Ovary (tissue), 7 donors: ENCODE measurements at regions not wholly inside any gene's neighbourhood (a gene's known extent, or its start where the extent isn't known, plus 50 kb on each side); places are given as distances from the start of the nearest gene placed in this dataset.

Source experiments
- DNase-seq, 5 donors: peaks; one replicate each; pipeline ENCODE4 v3.0.0-alpha.2; 2019 to 2020
- H3K27ac ChIP-seq, 2 donors: fragments of 200-600 bp; one replicate each; pipeline versions ENCODE4 v1.5.1 to v1.8.0; 2019 to 2022
- H3K27me3 ChIP-seq: fragments of 200-600 bp; one replicate; pipeline ENCODE4 v1.8.0; 2022
- H3K36me3 ChIP-seq: fragments of 200-600 bp; sonication (generic); one replicate; pipeline ENCODE4 v1.5.1; 2019
- H3K4me1 ChIP-seq: one replicate; pipeline ENCODE4 v1.8.1; 2013; ENCODE audit warnings: mild to moderate bottlenecking, moderate library complexity; ENCODE audit not compliant: insufficient read depth
- H3K4me3 ChIP-seq: fragments of 200-600 bp; sonication (generic); one replicate; pipeline ENCODE4 v1.5.1; 2017
- H3K9me3 ChIP-seq, 2 donors: fragments of 200-600 bp in 1 of 2; sonication (generic) in 1 of 2; one replicate each; pipeline versions ENCODE4 v1.5.1 to v1.8.1; 2013 to 2019; ENCODE audit warnings: mild to moderate bottlenecking in 1 of 2, moderate library complexity in 1 of 2
- EP300 ChIP-seq: sonication (generic); formaldehyde crosslinking; IDR thresholded peaks from one replicate; pipeline ENCODE4 v1.6.1; 2017; ENCODE audit warnings: antibody characterized with exemption
- POLR2A ChIP-seq: fragments of 450-650 bp; IDR thresholded peaks from one replicate; pipeline ENCODE4 v1.6.1; 2017; ENCODE audit warnings: antibody characterized with exemption, mild to moderate bottlenecking, moderate library complexity
- WGBS, 3 donors: extraction: QIAGEN DNeasy Blood & Tissue Kit in 1 of 3; methylation state at CpG; one replicate each; pipeline versions ENCODE4 v1.1.5 to v1.1.7; 2013 to 2017; 5-methylcytosine and 5-hydroxymethylcytosine counted together
- intact Hi-C, 4 donors: fragments of 100-400 bp; cut with DNase I; formaldehyde crosslinking; loops; one replicate each; pipeline versions ENCODE4 v1.11.0 to v1.15.1; 2022 to 2023
- TF ChIP-seq, protein P1 (sequence below), 3 donors: fragments of 450-650 bp in 2 of 3; fragments of 200-600 bp in 1 of 3; IDR thresholded peaks; one replicate each; pipeline versions ENCODE4 v1.5.1 to v1.8.0; 2016 to 2022; ENCODE audit warnings: antibody characterized with exemption in 3 of 3, mild to moderate bottlenecking in 1 of 3
- donor health status: DM: no; HTN: no; CAD: no; lungs with moderate emphysema.
- donor health status: DM: no; HTN: no; CAD: no.
- donor health status: Bipolar disorder and iron deficiency.
- donor health status: DM: no; HTN: no; CAD: no.
- donor health status: DM: yes; HTN: yes; CAD: no.

DNA sequence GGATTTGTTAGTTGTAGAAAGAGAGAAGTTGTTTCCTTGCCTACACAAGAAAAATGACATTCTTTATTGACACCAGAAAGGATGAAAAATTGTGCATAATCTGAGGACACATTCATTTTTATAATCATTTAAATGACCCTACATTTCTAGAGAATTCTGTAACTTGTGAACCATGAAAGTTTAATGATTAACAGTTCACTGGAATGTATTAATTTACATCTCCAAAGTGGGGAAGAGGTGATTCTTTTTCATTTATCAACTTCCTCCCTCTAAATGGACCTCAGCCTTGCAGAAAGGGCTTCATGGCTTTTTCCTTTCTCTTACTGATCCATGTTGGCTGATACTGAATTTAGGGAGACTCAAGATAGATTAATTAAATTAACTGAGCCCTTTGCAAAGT, 565.2 kb upstream of the LINC00305 start:
- H3K27me3 ChIP-seq, result no peaks in the 10 kb centered on the region
- DNase-seq, result no peak
- no peaks in the 10 kb centered on the region for H3K4me1 ChIP-seq
- intact Hi-C loops, result no loop called here
- H3K36me3 ChIP-seq, result no peaks in the 10 kb centered on the region
- H3K9me3 ChIP-seq, result no peaks in the 10 kb centered on the region
- no peak overlapping the region for H3K27ac ChIP-seq
- no peak overlapping the region for H3K4me3 ChIP-seq
- TF ChIP-seq EP300, result no peak
- TF ChIP-seq, protein P1, sequence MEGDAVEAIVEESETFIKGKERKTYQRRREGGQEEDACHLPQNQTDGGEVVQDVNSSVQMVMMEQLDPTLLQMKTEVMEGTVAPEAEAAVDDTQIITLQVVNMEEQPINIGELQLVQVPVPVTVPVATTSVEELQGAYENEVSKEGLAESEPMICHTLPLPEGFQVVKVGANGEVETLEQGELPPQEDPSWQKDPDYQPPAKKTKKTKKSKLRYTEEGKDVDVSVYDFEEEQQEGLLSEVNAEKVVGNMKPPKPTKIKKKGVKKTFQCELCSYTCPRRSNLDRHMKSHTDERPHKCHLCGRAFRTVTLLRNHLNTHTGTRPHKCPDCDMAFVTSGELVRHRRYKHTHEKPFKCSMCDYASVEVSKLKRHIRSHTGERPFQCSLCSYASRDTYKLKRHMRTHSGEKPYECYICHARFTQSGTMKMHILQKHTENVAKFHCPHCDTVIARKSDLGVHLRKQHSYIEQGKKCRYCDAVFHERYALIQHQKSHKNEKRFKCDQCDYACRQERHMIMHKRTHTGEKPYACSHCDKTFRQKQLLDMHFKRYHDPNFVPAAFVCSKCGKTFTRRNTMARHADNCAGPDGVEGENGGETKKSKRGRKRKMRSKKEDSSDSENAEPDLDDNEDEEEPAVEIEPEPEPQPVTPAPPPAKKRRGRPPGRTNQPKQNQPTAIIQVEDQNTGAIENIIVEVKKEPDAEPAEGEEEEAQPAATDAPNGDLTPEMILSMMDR (IDR thresholded peaks at IDR 0.05), result no peak
- no peak for TF ChIP-seq POLR2A

DNA sequence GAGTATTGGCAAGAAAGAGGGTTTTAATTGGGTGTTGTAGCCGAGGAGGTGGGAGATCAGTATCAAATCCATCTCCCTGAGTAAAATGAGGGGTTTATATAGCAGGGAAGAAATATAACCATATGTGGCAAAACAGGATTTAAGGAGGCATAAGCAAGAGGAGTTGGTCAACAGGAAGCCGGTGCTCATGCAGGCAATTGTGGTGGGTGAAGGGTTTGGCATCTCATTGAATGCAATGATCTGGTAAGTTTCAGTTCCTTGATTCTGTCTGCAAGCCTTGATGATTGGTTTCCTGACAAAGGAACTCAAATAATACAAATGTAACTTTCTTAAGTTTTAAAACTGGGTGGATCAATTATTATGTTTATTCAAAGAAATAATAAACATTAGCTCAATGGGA, 564.4 kb upstream of the LINC00305 start:
- no peak overlapping the region for H3K27ac ChIP-seq
- DNase-seq, result no peak
- H3K4me1 ChIP-seq, result no peaks in the 10 kb centered on the region
- TF ChIP-seq, protein P1 (IDR thresholded peaks at IDR 0.05), result no peak
- TF ChIP-seq EP300, result no peak
- no peak for TF ChIP-seq POLR2A
- 85 to 94% (median 91%) methylated on average over 2 of the region's 2 CpGs for WGBS, 3 donors
- intact Hi-C loops, result no loop called here
- H3K4me3 ChIP-seq, result no peak overlapping the region
- no peaks in the 10 kb centered on the region for H3K36me3 ChIP-seq
- no peaks in the 10 kb centered on the region for H3K9me3 ChIP-seq
- H3K27me3 ChIP-seq, result no peaks in the 10 kb centered on the region

DNA sequence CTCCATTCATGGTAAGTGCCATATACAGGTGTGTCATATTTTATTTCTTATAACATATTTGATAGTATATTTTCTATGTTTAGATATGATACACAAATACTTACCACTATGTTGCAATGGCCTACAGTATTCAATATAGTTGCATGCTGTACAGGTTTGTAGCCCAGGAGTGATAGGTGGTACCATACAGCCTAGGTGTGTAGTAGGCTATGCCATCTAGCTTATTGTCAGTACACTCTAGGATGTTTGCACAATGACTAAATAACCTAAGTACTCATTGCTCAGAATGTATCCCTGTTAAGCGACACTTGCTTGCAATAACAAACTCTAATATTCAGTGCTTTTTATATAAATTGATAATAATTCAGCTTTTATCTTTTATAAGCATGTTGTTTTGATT, 563.1 kb upstream of the LINC00305 start:
- 91 to 100% (median 91%) methylated on average over 1 of the region's 1 CpG for WGBS, 3 donors
- Histone ChIP-seq H3K27me3 (no peaks in the 10 kb centered on the region), H3K9me3 (no peaks in the 10 kb centered on the region), H3K27ac (no peak overlapping the region), H3K36me3 (no peaks in the 10 kb centered on the region), H3K4me3 (no peak overlapping the region), H3K4me1 (no peaks in the 10 kb centered on the region)
- no peak for DNase-seq
- intact Hi-C loops, result no loop called here
- TF ChIP-seq, protein P1 (IDR thresholded peaks at IDR 0.05), result no peak
- TF ChIP-seq EP300, result no peak
- no peak for TF ChIP-seq POLR2A

DNA sequence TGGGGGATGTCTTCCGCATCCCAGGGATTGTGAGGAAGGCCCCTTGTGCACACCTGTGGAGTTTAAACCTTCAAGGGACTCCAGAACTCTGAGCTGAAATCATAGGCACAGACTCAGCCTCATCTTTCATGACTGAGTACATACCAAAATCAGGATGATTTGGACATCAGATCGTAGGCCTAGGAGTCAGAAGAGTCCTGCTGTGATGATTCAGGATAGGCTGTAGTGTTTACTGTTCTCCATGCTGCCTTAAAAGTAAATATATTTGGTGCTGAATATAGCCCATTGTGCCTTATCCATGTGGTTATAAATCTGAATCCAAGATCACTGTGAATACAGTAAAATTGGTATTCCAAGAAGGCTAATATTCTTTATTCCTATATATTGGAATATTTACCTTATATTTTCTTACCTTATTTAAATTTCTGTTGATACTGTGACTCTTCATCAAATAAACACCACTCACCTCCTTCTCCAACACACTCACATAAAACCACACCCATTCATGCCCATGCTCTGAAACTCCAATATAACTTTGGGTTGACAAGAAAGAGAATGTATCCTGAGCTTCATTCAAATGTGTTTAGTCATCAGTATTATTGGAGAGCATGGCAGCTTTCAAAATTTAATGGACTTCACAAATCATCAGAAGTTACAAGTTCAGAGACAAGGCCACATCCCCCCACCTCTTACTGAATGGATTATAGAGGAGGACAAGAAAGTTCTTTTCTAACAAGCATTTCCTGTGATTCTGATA, 561.4 kb upstream of the LINC00305 start:
- H3K36me3 ChIP-seq, result no peaks in the 10 kb centered on the region
- H3K27me3 ChIP-seq, result no peaks in the 10 kb centered on the region
- no peak overlapping the region for H3K27ac ChIP-seq
- TF ChIP-seq POLR2A (no peak), EP300 (no peak)
- TF ChIP-seq, protein P1 (IDR thresholded peaks at IDR 0.05), result no peak
- H3K9me3 ChIP-seq, result no peaks in the 10 kb centered on the region
- H3K4me1 ChIP-seq, result no peaks in the 10 kb centered on the region
- DNase-seq, result no peak
- no peak overlapping the region for H3K4me3 ChIP-seq
- 93 to 98% (median 95%) methylated on average over 2 of the region's 2 CpGs for WGBS, 3 donors
- intact Hi-C loops, result no loop called here
